ENCODE measurements at regions not wholly inside any gene's neighbourhood (a gene's known extent, or its start where the extent isn't known, plus 50 kb on each side); places are given as distances from the start of the nearest gene placed in this dataset.

DNA sequence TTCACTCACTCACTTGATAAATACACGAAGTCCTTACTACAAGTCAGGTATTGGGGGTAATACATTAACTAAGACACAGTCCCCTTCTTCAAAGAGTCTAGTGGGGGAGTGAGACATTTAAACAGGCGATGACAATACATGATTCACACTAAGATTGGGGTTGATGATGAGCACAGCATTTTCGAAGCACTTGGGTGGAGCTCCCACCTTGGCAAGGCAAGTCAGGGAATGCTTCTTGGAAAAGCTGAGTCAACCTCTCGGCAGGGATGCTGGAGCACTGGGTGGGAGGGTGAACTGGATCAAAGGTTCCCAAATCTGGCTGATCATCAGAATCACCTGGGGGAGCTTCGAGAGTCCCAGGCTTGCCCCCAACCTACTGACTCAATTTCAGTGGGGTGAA is 57.9 kb upstream of the ENAH start:
- H3K4me1 ChIP-seq (ENCODE audit: control insufficient read depth in 1 of 2, insufficient read depth in 2 of 2, low read length in 2 of 2): peaks cover 9 to 27% of the 10 kb centered on the region in 2 experiments
- H3K27ac ChIP-seq (ENCODE audit: low read depth, low read length): no peak overlapping the region
- ChIA-PET CTCF (interaction anchor here (1.0 kb wide), 1 partner anchor 11 kb away, joined by 5 read pairs; no protein-coding TSS in a partner anchor), RAD21 (ENCODE audit: low non-redundant PET in 1 of 2, low total read pairs in 2 of 2, uncharacterized antibody in 2 of 2, unreplicated experiment in 2 of 2) (no interaction called here), POLR2A (interaction anchor here (1.4 to 2.0 kb wide), 2 partner anchors 11 to 58 kb away, joined by 3 to 12 read pairs; partner anchors contain the start of gene ENAH)
- no peaks in the 10 kb centered on the region for H3K9me2 ChIP-seq (ENCODE audit: insufficient read depth)
- H3K4me3 ChIP-seq (replicated peaks in 1 of 2; ENCODE audit: low read depth in 1 of 2, low read length in 2 of 2): no peak overlapping the region
- H3K27me3 ChIP-seq (ENCODE audit: insufficient read depth, low read length): no peaks in the 10 kb centered on the region
- DNase-seq (ENCODE audit: low read depth, low spot score) (peak; percentile 82), ATAC-seq (peak; percentile 89)
- TF ChIP-seq TCF7L2 (IDR thresholded peaks at IDR 0.05; ENCODE audit: borderline replicate concordance, extremely low read depth, insufficient read depth, insufficient read length): peak; percentile 90
- peak; percentile 58; the same call in 1 of the 2 replicates for TF ChIP-seq POLR2AphosphoS5 (IDR thresholded peaks at IDR 0.05; ENCODE audit: low read depth, low read length)
- 0 out of 2 replicates have a peak, but pooled peaks have one; percentile 23 for TF ChIP-seq SRF (IDR thresholded peaks at IDR 0.05; ENCODE audit: low read depth)
- peak; percentile 32; the same call in 1 of the 2 replicates for TF ChIP-seq EGR1 (IDR thresholded peaks at IDR 0.05; ENCODE audit: low read depth)
- peak; percentile 88 for TF ChIP-seq FOSL1 (IDR thresholded peaks at IDR 0.05; ENCODE audit: low read depth)
- peak; percentile 57 for TF ChIP-seq YY1 (IDR thresholded peaks at IDR 0.05; ENCODE audit: extremely low read depth, insufficient replicate concordance, low read depth, low read length)
- TF ChIP-seq SP1 (IDR thresholded peaks at IDR 0.05; ENCODE audit: low read depth): peak; percentile 86
- peak; percentile 62; the same call in 1 of the 2 replicates for TF ChIP-seq CBX3 (IDR thresholded peaks at IDR 0.05; ENCODE audit: low read depth)
- TF ChIP-seq SIN3A (IDR thresholded peaks at IDR 0.05; ENCODE audit: low read depth): peak; percentile 68; the same call in 1 of the 2 replicates
- no peak for TF ChIP-seq ZNF274 (IDR thresholded peaks at IDR 0.05; ENCODE audit: low read depth, low read length)
- no peak for TF ChIP-seq ZFX (IDR thresholded peaks at IDR 0.05)
- TF ChIP-seq JUND (IDR thresholded peaks at IDR 0.05): peak; percentile 92
- TF ChIP-seq, protein P1, sequence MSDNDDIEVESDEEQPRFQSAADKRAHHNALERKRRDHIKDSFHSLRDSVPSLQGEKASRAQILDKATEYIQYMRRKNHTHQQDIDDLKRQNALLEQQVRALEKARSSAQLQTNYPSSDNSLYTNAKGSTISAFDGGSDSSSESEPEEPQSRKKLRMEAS (IDR thresholded peaks at IDR 0.05): peak; percentile 78
- no peak for TF ChIP-seq ZBTB33 (IDR thresholded peaks at IDR 0.05; ENCODE audit: extremely low read depth, insufficient replicate concordance, low read length)
- no peak for TF ChIP-seq EZH2phosphoT487 (IDR thresholded peaks at IDR 0.05; ENCODE audit: borderline replicate concordance)
- BruUV-seq (replicated peaks): no TSS peak
- peak overlapping the region; percentile 40 for H2AFZ ChIP-seq (ENCODE audit: low read depth, low read length, poor library complexity, severe bottlenecking)
- H3K9ac ChIP-seq (ENCODE audit: low read length): peak overlapping the region; percentile 40; the same call in 1 of the 2 replicates
- intact Hi-C loops (cut with micrococcal nuclease): no loop called here
- no peaks in the 10 kb centered on the region for H3K36me3 ChIP-seq (ENCODE audit: control insufficient read depth in 1 of 2, insufficient read depth in 2 of 2, low read length in 2 of 2)
- H3K9me3 ChIP-seq (ENCODE audit: control insufficient read depth in 1 of 2, insufficient read depth in 1 of 2, low read depth in 1 of 2, low read length in 2 of 2): no peaks in the 10 kb centered on the region
- peak overlapping the region; percentile 50 for H3K4me2 ChIP-seq (ENCODE audit: low read length)
- H4K20me1 ChIP-seq (ENCODE audit: insufficient read depth): no peaks in the 10 kb centered on the region
- H3K79me2 ChIP-seq (ENCODE audit: insufficient read depth, low read length): no peaks in the 10 kb centered on the region
